ENCODE measurements at regions not wholly inside any gene's neighbourhood (a gene's known extent, or its start where the extent isn't known, plus 50 kb on each side); places are given as distances from the start of the nearest gene placed in this dataset.
"Not testable (repeated sequence)": the region's sequence is repeated elsewhere in the genome, so short reads cannot be mapped to it uniquely, and the experiment has no call there.

- no peak overlapping the region for H3K4me3 ChIP-seq (ENCODE audit: low read depth, low read length)
- no peak for TF ChIP-seq CTCF (conservative IDR thresholded peaks at IDR 0.05; ENCODE audit: low read depth, low read length)
- no peak for DNase-seq (ENCODE audit: low read depth)
These were observed 407.4 kb downstream of the RSL24D1 start for GRCh38 chr15:54789376-54789775.

- not testable (repeated sequence) for H3K4me3 ChIP-seq (ENCODE audit: low read depth, low read length); DNase-seq (ENCODE audit: low read depth)
These were observed 415.5 kb downstream of the RSL24D1 start for GRCh38 chr15:54781220-54781619.

DNA sequence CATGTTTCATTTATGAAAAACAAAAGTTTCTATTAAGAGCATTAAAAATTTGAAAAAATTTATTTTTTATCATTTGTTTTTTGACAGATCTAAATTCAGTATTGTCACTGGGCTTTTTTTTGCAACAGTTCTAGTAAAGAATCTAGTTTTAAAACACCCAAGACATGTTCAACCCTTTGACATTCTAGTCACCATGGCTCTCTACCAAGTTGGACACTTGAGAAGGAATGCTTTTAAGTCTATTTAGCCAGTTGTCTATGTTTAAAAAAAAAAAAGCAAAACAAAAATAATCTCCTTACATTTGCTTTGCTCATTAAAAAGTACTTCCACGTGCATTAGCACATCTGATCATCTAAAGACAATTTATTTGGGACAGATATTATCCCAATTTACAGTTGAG is 417.5 kb downstream of the RSL24D1 start:
- DNase-seq (ENCODE audit: low read depth): no peak
- no peak for TF ChIP-seq CTCF (conservative IDR thresholded peaks at IDR 0.05; ENCODE audit: low read depth, low read length)
- no peak overlapping the region for H3K4me3 ChIP-seq (ENCODE audit: low read depth, low read length)

DNA sequence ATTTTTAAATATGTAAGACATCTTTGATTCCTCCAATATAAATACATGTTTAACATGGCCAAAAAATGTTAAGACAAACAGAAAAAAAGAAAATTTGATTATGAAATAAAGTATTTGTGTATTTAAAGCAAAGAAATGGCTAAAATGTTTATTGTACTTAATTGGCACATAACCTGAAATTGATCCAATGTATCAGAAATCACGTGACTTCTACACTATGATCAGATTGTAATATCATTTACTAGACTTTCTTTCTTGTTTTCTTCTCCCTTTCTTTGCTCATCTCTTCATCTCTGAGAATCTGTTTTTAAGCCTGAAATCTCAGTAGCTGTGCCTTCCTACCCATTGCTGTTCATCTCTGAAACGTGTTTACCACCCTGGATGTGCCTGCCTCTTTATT is 420.3 kb downstream of the RSL24D1 start:
- TF ChIP-seq CTCF (conservative IDR thresholded peaks at IDR 0.05; ENCODE audit: low read depth, low read length): no peak
- no peak overlapping the region for H3K4me3 ChIP-seq (ENCODE audit: low read depth, low read length)
- DNase-seq (ENCODE audit: low read depth): no peak

GRCh38 chr15:54772663-54773062 is 424.1 kb downstream of the RSL24D1 start:
- DNase-seq (ENCODE audit: low read depth): no peak
- H3K4me3 ChIP-seq (ENCODE audit: low read depth, low read length): no peak overlapping the region
- TF ChIP-seq CTCF (conservative IDR thresholded peaks at IDR 0.05; ENCODE audit: low read depth, low read length): no peak

GRCh38 chr15:54749461-54749860 is 447.3 kb downstream of the RSL24D1 start:
- H3K4me3 ChIP-seq (ENCODE audit: low read depth, low read length); DNase-seq (ENCODE audit: low read depth): not testable (repeated sequence)

DNA sequence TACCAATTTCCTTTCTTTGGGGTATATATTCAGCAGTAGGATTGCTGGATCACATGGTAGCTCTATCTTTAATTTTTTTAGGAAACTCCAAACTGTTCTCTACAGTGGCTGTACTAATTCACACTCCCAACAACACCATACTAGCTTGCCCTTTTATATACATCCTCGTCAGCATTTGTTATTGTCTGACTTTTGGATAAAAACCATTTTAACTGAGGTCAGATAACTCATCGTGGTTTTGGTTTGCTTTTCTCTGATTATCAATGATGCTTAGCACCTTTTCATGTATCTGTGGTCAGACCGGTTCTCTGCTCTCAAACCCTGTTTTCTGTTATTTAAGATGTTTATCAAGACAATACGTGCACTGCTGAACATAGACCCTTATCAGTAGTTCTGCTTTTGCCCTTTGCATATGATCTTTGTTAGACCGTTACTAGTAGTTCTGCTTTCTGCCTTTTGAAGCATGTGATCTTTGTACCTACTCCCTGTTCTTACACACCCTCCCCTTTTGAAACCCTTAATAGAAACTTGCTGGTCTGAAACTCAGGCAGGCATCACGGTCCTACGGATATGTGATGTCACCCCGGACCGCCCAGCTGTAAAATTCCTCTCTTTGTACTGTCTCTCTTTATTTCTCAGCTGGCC is 474.3 kb downstream of the RSL24D1 start:
- no peak overlapping the region for H3K4me3 ChIP-seq (ENCODE audit: low read depth, low read length)
- TF ChIP-seq CTCF (conservative IDR thresholded peaks at IDR 0.05; ENCODE audit: low read depth, low read length): no peak
- no peak for DNase-seq (ENCODE audit: low read depth)

DNA sequence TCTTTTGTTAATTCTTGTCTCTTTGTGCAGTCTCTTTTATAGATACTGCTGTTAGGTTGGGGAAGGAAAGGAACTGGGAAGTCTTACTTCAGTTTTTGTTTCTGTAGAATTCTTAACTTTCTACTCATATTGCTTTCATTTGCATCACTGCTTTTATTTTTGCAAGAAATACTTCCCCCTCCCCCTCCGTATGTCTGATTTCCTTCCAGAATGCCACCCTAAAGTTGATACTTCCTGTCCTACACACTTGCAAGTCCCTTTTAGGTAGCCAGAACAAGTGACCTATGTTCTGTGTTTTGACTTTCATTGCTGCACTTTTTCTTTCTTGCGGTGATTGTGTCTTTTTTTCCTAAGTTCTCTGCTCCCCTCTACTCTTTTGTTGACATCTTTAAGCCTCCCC is 477.4 kb downstream of the RSL24D1 start:
- no peak for TF ChIP-seq CTCF (conservative IDR thresholded peaks at IDR 0.05; ENCODE audit: low read depth, low read length)
- no peak overlapping the region for H3K4me3 ChIP-seq (ENCODE audit: low read depth, low read length)

More for the DNA sequence above, 477.4 kb downstream of the RSL24D1 start:
- DNase-seq (ENCODE audit: low read depth): no peak

Measured in choroid plexus epithelial cell (primary cell).